ENCODE measurements at regions not wholly inside any gene's neighbourhood (a gene's known extent, or its start where the extent isn't known, plus 50 kb on each side); places are given as distances from the start of the nearest gene placed in this dataset.

- Histone ChIP-seq H3K36me3 (no peaks in the 10 kb centered on the region), H3K4me1 (no peaks in the 10 kb centered on the region), H3K9me3 (no peaks in the 10 kb centered on the region), H3K27ac (no peak overlapping the region), H3K4me3 (no peak overlapping the region), H3K27me3 (peaks cover 0 to 28% of the 10 kb centered on the region in 2 donors)
- no peak for DNase-seq
- intact Hi-C loops (cut with DNase I; ENCODE audit: low total_unique reads), result no loop called here
- TF ChIP-seq CTCF (IDR thresholded peaks at IDR 0.05), result no peak
Measured at GRCh38 chr1:30607723-30608122, 115.7 kb downstream of the MATN1 start.

GRCh38 chr1:30606166-30606565 is 117.2 kb downstream of the MATN1 start:
- peaks cover 0 to 32% of the 10 kb centered on the region in 2 donors for H3K27me3 ChIP-seq
- H3K4me1 ChIP-seq, result no peaks in the 10 kb centered on the region
- no peak overlapping the region for H3K4me3 ChIP-seq
- no peak overlapping the region for H3K27ac ChIP-seq
- TF ChIP-seq CTCF (IDR thresholded peaks at IDR 0.05), result no peak
- no peak for DNase-seq
- H3K36me3 ChIP-seq, result no peaks in the 10 kb centered on the region
- no peaks in the 10 kb centered on the region for H3K9me3 ChIP-seq
- intact Hi-C loops (cut with DNase I; ENCODE audit: low total_unique reads), result no loop called here

DNA sequence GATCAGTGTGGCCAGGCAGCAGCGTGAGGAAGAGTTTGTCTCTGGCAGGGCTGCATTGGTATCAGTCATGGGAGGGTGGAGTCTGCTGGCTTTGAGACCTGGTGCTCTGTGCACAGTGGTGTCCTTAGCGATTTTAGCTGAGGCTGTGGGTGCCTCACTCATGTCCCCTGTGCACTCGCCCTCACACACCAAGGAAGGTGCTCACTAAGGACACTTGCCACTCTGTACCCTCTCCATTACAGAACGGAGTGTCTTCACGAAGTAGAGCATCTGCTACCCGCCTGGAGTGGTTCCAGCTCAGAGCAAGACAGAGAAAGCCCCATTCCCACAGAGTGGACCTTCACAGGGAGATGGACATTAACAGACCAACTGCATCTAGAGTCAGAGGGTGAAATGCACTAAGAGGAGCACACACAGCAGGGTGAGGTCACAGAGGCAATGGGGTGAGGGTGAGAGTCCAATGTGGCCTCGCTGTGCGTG is 117.9 kb downstream of the MATN1 start:
- H3K36me3 ChIP-seq, result no peaks in the 10 kb centered on the region
- peak in 1 of 2 donors; percentile 31 for DNase-seq
- intact Hi-C loops (cut with DNase I; ENCODE audit: low total_unique reads), result no loop called here

GRCh38 chr1:30604801-30605440 is 118.5 kb downstream of the MATN1 start:
- TF ChIP-seq CTCF (IDR thresholded peaks at IDR 0.05), result no peak
- intact Hi-C loops (cut with DNase I; ENCODE audit: low total_unique reads), result no loop called here

More for the DNA sequence above, 117.9 kb downstream of the MATN1 start:
- Histone ChIP-seq H3K27me3 (peaks cover 0 to 39% of the 10 kb centered on the region in 2 donors), H3K4me3 (no peak overlapping the region), H3K27ac (no peak overlapping the region), H3K9me3 (no peaks in the 10 kb centered on the region), H3K4me1 (no peaks in the 10 kb centered on the region)
- TF ChIP-seq CTCF (IDR thresholded peaks at IDR 0.05), result no peak

GRCh38 chr1:30603081-30603858 is 120.1 kb downstream of the MATN1 start:
- no peak overlapping the region for H3K4me3 ChIP-seq
- no peak overlapping the region for H3K27ac ChIP-seq
- peaks cover 0 to 51% of the 10 kb centered on the region in 2 donors for H3K27me3 ChIP-seq
- H3K36me3 ChIP-seq, result no peaks in the 10 kb centered on the region
- peak in 1 of 2 donors; percentile 21 for DNase-seq
- no peak for TF ChIP-seq CTCF (IDR thresholded peaks at IDR 0.05)
- intact Hi-C loops (cut with DNase I; ENCODE audit: low total_unique reads), result no loop called here
- H3K4me1 ChIP-seq, result no peaks in the 10 kb centered on the region
- H3K9me3 ChIP-seq, result no peaks in the 10 kb centered on the region

More at GRCh38 chr1:30604801-30605440, 118.5 kb downstream of the MATN1 start:
- no peak overlapping the region for H3K27ac ChIP-seq
- no peak overlapping the region for H3K4me3 ChIP-seq
- no peaks in the 10 kb centered on the region for H3K4me1 ChIP-seq
- DNase-seq, result peak in 1 of 2 donors; percentile 35
- H3K36me3 ChIP-seq, result no peaks in the 10 kb centered on the region
- H3K27me3 ChIP-seq, result peaks cover 0 to 43% of the 10 kb centered on the region in 2 donors
- H3K9me3 ChIP-seq, result no peaks in the 10 kb centered on the region

All from tibial artery (tissue), 4 donors.